H9 (cell line): ENCODE measurements at regions not wholly inside any gene's neighbourhood (a gene's known extent, or its start where the extent isn't known, plus 50 kb on each side); places are given as distances from the start of the nearest gene placed in this dataset.

Source experiments
- DNase-seq: peaks from one replicate; pipeline ENCODE4 v3.0.0-alpha.2; 2017
- H2AFZ ChIP-seq: one replicate; pipeline ENCODE4 v1.6.1; 2013; ENCODE audit warnings: mild to moderate bottlenecking, low read length, control low read depth, moderate library complexity
- H2AK5ac ChIP-seq: 2 replicates; pipeline ENCODE4 v1.6.1; 2013; ENCODE audit warnings: low read length, control low read depth, mixed read lengths; ENCODE audit not compliant: insufficient read length
- H2BK120ac ChIP-seq: one replicate; pipeline ENCODE4 v1.6.1; 2013; ENCODE audit warnings: low read depth, mild to moderate bottlenecking, low read length, control low read depth, inconsistent platforms; ENCODE audit not compliant: poor library complexity, severe bottlenecking
- H2BK12ac ChIP-seq: 2 replicates; pipeline ENCODE4 v1.6.1; 2013; ENCODE audit warnings: low read length, control low read depth, mixed read lengths, low read depth; ENCODE audit not compliant: insufficient read length
- H2BK15ac ChIP-seq: 2 replicates; pipeline ENCODE4 v1.6.1; 2013; ENCODE audit warnings: low read depth, low read length, control low read depth
- H2BK20ac ChIP-seq: one replicate; pipeline ENCODE4 v1.6.1; 2013; ENCODE audit warnings: low read depth, mild to moderate bottlenecking, low read length, control low read depth, inconsistent platforms; ENCODE audit not compliant: poor library complexity, severe bottlenecking
- H2BK5ac ChIP-seq: 2 replicates; pipeline ENCODE4 v1.6.1; 2013; ENCODE audit warnings: low read length, control low read depth, mixed read lengths; ENCODE audit not compliant: insufficient read length
- H3K14ac ChIP-seq: 2 replicates; pipeline ENCODE4 v1.6.1; 2013; ENCODE audit warnings: low read length, control low read depth; ENCODE audit not compliant: insufficient read depth
- H3K18ac ChIP-seq: 2 replicates; pipeline ENCODE4 v1.6.1; 2013; ENCODE audit warnings: low read depth, mild to moderate bottlenecking, mixed read lengths, low read length, control low read depth; ENCODE audit not compliant: insufficient read length
- H3K23ac ChIP-seq: 2 replicates; pipeline ENCODE4 v1.6.1; 2013; ENCODE audit warnings: low read length, control low read depth, mixed read lengths, low read depth; ENCODE audit not compliant: insufficient read length
- H3K23me2 ChIP-seq: 2 replicates; pipeline ENCODE4 v1.6.1; 2013; ENCODE audit warnings: low read depth, mild to moderate bottlenecking, mixed read lengths, low read length, control low read depth; ENCODE audit not compliant: insufficient read length, poor library complexity, severe bottlenecking
- H3K27ac ChIP-seq: 2 replicates; pipeline ENCODE4 v1.5.1; 2013; ENCODE audit warnings: low read length, control low read depth, mixed read lengths, low read depth; ENCODE audit not compliant: insufficient read length
- H3K27me3 ChIP-seq: 2 replicates; pipeline ENCODE4 v1.6.1; 2013; ENCODE audit warnings: low read length, control low read depth, inconsistent platforms; ENCODE audit not compliant: insufficient read depth
- H3K4ac ChIP-seq: 2 replicates; pipeline ENCODE4 v1.6.1; 2013; ENCODE audit warnings: low read depth, mild to moderate bottlenecking, control low read depth, inconsistent platforms, low read length, moderate library complexity
- H3K4me1 ChIP-seq: 2 replicates; pipeline ENCODE4 v1.6.1; 2013; ENCODE audit warnings: low read length, control low read depth, inconsistent platforms; ENCODE audit not compliant: insufficient read depth
- H3K4me2 ChIP-seq: 2 replicates; pipeline ENCODE4 v1.6.1; 2013; ENCODE audit warnings: low read length, control low read depth, mixed read lengths; ENCODE audit not compliant: insufficient read length, insufficient read depth
- H3K56ac ChIP-seq: 2 replicates; pipeline ENCODE4 v1.6.1; 2013; ENCODE audit warnings: low read depth, mild to moderate bottlenecking, mixed read lengths, low read length, control low read depth; ENCODE audit not compliant: insufficient read length
- H3K79me1 ChIP-seq: 2 replicates; pipeline ENCODE4 v1.6.1; 2013; ENCODE audit warnings: low read depth, mild to moderate bottlenecking, moderate library complexity, low read length, control low read depth, inconsistent platforms; ENCODE audit not compliant: insufficient read depth, poor library complexity, severe bottlenecking
- H3K79me2 ChIP-seq: 2 replicates; pipeline ENCODE4 v1.6.1; 2013; ENCODE audit warnings: low read length, control low read depth, inconsistent platforms; ENCODE audit not compliant: insufficient read depth
- H3K9ac ChIP-seq: 2 replicates; pipeline ENCODE4 v1.6.1; 2013; ENCODE audit warnings: low read length, control low read depth, mixed read lengths; ENCODE audit not compliant: insufficient read length; ENCODE audit errors: extremely low read depth
- H3K9me3 ChIP-seq: one replicate; pipeline ENCODE4 v1.6.1; 2013; ENCODE audit warnings: low read depth, low read length, inconsistent platforms; ENCODE audit not compliant: control insufficient read depth
- H3T11ph ChIP-seq: one replicate; pipeline ENCODE4 v1.6.1; 2013; ENCODE audit warnings: mild to moderate bottlenecking, low read length, control low read depth, inconsistent platforms
- H4K20me1 ChIP-seq: one replicate; pipeline ENCODE4 v1.6.1; 2013; ENCODE audit not compliant: control insufficient read depth, insufficient read length, insufficient read depth
- H4K5ac ChIP-seq: 2 replicates; pipeline ENCODE4 v1.6.1; 2013; ENCODE audit warnings: low read depth, mild to moderate bottlenecking, mixed read lengths, low read length, control low read depth; ENCODE audit not compliant: insufficient read length
- H4K8ac ChIP-seq: replicated peaks from 2 replicates; pipeline ENCODE4 v1.6.1; 2013; ENCODE audit warnings: low read length, control low read depth, mixed read lengths, low read depth; ENCODE audit not compliant: insufficient read length
- H4K91ac ChIP-seq: 2 replicates; pipeline ENCODE4 v1.6.1; 2013; ENCODE audit warnings: low read depth, mild to moderate bottlenecking, moderate library complexity, mixed read lengths, low read length, control low read depth; ENCODE audit not compliant: insufficient read length
- H3K27ac Mint-ChIP-seq, 3 experiments: 2 replicates in 2 of 3; 3 replicates in 1 of 3; pipeline ENCODE4 v1.8.0; 2020 to 2021; ENCODE audit warnings: mixed read lengths in 3 of 3, mild to moderate bottlenecking in 1 of 3, moderate library complexity in 1 of 3
- H3K27me3 Mint-ChIP-seq: 2 replicates; pipeline ENCODE4 v1.8.0; 2021; ENCODE audit warnings: low read depth, mild to moderate bottlenecking, moderate library complexity, mixed read lengths
- H3K36me3 Mint-ChIP-seq, 3 experiments: 2 replicates in 2 of 3; 3 replicates in 1 of 3; pipeline ENCODE4 v1.8.0; 2020 to 2021; ENCODE audit warnings: low read depth in 3 of 3, mixed read lengths in 3 of 3; ENCODE audit not compliant: insufficient read depth in 1 of 3
- H3K4me1 Mint-ChIP-seq, 2 experiments: 2 replicates each; pipeline ENCODE4 v1.8.0; 2020; ENCODE audit warnings: mixed read lengths in 2 of 2
- H3K4me3 Mint-ChIP-seq, 2 experiments: 2 replicates in 1 of 2; 3 replicates in 1 of 2; pipeline ENCODE4 v1.8.0; 2020 to 2021; ENCODE audit warnings: mild to moderate bottlenecking in 2 of 2, mixed read lengths in 2 of 2, moderate library complexity in 1 of 2
- H3K9me3 Mint-ChIP-seq, 2 experiments: 2 replicates in 1 of 2; 3 replicates in 1 of 2; pipeline ENCODE4 v1.8.0; 2020; ENCODE audit warnings: mild to moderate bottlenecking in 2 of 2, mixed read lengths in 2 of 2, moderate library complexity in 1 of 2
- CTCF ChIP-seq: fragments of 200-600 bp; sonication (generic); conservative IDR thresholded peaks from 3 replicates; pipeline ENCODE4 v1.8.0; 2021; ENCODE audit warnings: antibody characterized with exemption, mild to moderate bottlenecking
- WGBS: extraction: QIAGEN DNeasy Blood & Tissue Kit; methylation state at CpG from one replicate; pipeline ENCODE4 v1.1.7; 2013; ENCODE audit warnings: missing lambda C conversion rate, low lambda C conversion rate, mixed read lengths; ENCODE audit not compliant: insufficient read length; ENCODE audit errors: extremely low coverage; 5-methylcytosine and 5-hydroxymethylcytosine counted together

DNA sequence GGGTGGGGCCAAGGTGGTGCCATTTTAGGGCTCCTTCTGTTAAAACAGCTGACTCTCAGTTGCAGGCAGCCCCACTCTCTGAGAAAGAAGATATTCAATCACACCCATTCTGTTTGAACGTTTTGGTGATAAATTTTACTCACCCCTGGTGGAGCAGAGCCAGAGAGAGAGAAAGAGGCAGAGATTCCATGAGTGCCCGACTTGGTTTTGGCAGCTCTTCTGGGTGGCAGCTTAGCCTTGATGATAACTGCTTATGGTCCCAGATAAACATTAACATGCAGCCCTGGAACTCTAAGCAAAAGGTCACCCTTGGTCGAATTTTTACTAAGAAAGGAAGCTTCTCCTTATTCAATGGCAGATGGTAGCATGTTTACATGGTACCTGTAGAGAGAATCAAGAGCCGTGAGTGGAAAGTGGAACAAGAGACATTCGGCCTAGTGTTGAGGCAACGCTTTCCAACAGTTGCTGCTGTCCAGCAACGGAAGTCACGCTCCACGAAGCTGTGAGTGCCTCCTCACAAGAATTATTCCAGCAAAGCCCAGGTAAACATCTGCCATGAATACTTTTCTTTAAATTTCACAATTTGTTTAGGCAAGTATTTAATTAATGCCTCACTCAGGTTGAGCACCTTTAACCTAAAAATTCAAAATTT lies 530.6 kb upstream of the ROBO2 start:
- no peak overlapping the region for H3K4me3 Mint-ChIP-seq
- Histone ChIP-seq H3K18ac (no peak overlapping the region), H3K23me2 (no peaks in the 10 kb centered on the region), H3K14ac (no peak overlapping the region), H2BK12ac (no peak overlapping the region), H2BK15ac (no peak overlapping the region), H2BK5ac (no peak overlapping the region), H4K8ac (no peak overlapping the region), H2BK120ac (no peak overlapping the region), H4K5ac (no peak overlapping the region), H3K56ac (no peak overlapping the region), H3K4ac (no peak overlapping the region), H4K20me1 (no peaks in the 10 kb centered on the region), H3K27ac (no peak overlapping the region), H4K91ac (no peak overlapping the region), H3K79me2 (no peaks in the 10 kb centered on the region), H2AFZ (no peak overlapping the region), H2AK5ac (no peak overlapping the region), H3T11ph (no peak overlapping the region), H3K23ac (no peak overlapping the region), H3K4me1 (no peaks in the 10 kb centered on the region), H3K4me2 (no peak overlapping the region), H3K27me3 (no peaks in the 10 kb centered on the region), H2BK20ac (no peak overlapping the region), H3K9me3 (no peaks in the 10 kb centered on the region), H3K9ac (no peak overlapping the region), H3K79me1 (no peaks in the 10 kb centered on the region)
- peak overlapping the region in 1 of 3 experiments; percentile 65; a peak in 1 of 7 replicates for H3K27ac Mint-ChIP-seq
- H3K27me3 Mint-ChIP-seq, result no peaks in the 10 kb centered on the region
- H3K4me1 Mint-ChIP-seq, result no peaks in the 10 kb centered on the region
- no CpG with 5 or more reads among the region's 9 CpGs for whole genome bisulfite sequencing
- DNase-seq, result no peak
- no peaks in the 10 kb centered on the region for H3K9me3 Mint-ChIP-seq
- no peak for TF ChIP-seq CTCF
- H3K36me3 Mint-ChIP-seq, result no peaks in the 10 kb centered on the region
